Nucleus accumbens (tissue), 56 donors: ENCODE measurements at regions not wholly inside any gene's neighbourhood (a gene's known extent, or its start where the extent isn't known, plus 50 kb on each side); places are given as distances from the start of the nearest gene placed in this dataset.

ENCODE experiments used
- DNase-seq, 56 donors: peaks; one replicate each; lab custom pipeline; 2025; lab: John Stamatoyannopoulos, UW

- DNase-seq = no peak
Measured at GRCh38 chr17:79457889-79458288, 153.0 kb downstream of the RBFOX3 start.

DNA sequence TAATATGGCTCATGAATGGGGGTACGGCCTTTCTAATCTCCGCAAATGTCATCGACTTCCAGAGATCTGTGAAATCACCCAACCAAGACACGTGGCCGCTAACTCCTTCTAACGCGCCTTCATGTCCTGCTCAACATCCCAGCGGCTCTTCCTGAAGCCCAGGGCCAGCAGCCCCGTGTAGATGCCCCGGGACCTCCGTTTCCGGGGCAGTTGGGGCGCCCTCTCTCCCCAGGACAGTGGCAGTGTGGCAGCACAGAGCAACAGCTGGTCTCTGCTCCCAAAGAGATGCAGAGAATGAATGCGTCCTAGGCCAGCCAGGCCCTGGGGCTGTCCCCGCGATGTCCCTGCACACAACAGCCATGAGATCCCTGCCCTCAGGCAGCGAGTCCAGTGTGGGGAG, 153.5 kb downstream of the RBFOX3 start:
- no peak for DNase-seq

DNA sequence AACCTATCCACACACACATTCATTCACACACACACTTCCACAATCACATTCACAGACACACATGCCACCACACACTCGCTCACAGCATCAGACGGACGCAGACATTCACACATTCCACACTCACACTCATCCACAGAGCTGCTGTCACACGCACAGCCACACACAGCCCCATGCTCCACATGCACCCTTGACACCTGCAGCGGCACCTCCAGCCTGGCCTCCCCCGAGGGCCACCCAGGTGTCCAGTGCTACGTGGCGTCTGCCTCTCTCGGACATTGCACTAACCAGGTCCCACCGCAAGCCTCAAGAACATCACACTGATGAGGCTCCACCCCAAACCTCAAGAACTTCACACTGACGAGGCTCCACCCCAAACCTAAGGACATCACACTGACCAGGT, 155.2 kb downstream of the RBFOX3 start:
- DNase-seq = no peak

DNA sequence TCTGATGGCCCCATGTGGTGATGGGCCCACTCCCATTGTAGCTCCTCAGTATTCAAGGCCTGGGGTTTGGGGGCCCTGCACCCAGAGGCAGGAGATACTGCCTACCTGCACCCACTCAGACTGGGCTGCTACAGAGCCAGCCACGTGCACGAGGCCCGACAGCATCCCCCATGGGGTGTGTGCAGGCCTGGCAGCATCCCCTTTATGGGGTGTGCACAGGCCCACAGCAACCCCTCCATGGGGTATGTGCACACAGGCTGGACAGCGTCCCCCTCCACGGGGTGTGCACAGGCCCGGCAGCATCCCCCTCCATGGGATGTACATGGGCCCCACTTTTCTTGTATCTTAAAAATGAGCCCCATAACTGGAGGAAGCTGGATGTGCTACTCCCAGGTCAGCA, 156.0 kb downstream of the RBFOX3 start:
- no peak for DNase-seq

- DNase-seq = peak in 5 of 56 donors; percentile 12 to 40 (median 22)
Measured at GRCh38 chr17:79453481-79453880, 157.4 kb downstream of the RBFOX3 start.

GRCh38 chr17:79452706-79453105, 158.1 kb downstream of the RBFOX3 start:
- DNase-seq = no peak

GRCh38 chr17:79451167-79451566, 159.7 kb downstream of the RBFOX3 start:
- DNase-seq = peak in 21 of 56 donors; percentile 11 to 76 (median 37)

GRCh38 chr17:79446399-79447009, 164.3 kb downstream of the RBFOX3 start:
- DNase-seq = peak in 2 of 56 donors; percentile 21 to 48

DNA sequence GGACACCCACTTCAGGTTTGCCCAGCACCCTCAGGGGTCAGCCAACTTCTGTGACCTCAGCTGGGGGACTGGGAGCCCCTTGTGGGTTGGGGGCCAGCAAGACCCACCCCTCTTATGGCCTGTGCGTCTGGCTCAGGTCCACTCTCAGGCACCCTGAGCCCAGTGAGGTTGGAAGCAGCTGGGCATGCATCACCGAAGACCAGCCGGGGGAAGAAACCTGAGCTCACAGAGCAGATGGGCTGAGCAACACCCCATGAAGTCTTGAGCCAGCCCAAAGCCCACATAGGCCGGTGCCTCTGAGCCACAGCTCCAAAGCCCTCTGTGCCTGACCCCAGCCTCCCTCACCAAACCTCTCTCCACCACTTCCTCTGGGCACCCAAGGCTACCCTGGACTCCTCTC, 166.7 kb downstream of the RBFOX3 start:
- no peak for DNase-seq

GRCh38 chr17:79443026-79443425, 167.8 kb downstream of the RBFOX3 start:
- DNase-seq = no peak

DNA sequence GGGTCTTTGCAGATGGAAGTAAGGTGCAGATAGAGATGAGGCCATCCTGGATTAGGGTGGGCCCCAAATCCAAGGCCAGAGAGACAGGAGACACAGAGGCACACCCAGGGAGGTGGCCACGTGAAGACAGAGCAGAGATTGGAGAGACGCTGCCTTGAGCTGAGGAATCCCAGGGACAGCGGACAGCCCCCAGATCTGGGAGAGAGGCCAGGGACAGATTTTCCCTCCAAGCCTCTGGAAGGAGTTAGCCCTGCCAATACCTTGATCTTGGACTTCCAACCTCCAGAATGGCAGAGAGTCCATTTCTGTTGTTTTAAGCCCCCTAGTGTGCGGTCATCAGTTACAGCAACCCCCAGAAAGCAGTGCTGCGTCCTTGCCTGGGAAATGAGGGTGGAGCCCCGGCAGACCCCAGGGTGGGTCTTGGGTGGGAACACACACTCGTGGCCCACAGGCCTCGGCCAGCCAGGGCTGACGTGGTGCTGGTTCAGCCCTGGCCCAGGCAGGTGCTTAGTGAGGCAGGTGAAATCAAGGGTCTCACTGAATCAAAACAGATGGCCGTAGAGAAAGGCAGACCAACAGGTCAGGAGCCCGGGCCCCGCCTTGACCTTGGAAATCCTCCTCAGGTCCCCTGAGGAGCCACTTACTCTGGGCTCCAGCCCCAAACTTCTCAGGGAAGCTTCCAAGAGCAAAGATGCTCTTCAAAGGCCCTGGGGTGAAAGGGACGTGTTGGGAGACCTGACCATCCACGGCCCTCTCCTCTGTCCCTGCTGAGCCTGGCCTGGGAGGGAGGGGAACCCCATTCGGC, 169.3 kb downstream of the RBFOX3 start:
- no peak for DNase-seq

DNA sequence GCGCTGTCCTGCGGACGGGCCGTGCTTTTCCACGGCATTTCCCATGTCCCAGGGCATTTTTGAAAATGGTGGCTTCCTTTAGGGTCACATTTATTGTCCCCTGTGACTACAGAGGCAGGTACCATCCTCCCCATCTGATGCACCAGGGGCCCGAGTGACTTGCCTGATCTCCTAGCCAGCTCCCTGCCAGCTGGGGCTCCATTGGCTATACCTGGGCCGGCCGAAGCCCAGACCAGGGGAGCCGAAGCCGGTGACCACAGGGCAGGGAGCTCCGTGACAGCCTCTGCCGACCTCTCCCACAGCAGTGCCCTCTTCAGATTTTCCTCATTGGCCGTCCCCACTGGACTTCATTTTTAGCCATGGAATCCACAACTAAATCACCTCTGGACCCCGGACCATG, 170.6 kb downstream of the RBFOX3 start:
- DNase-seq = no peak

GRCh38 chr17:79439493-79439892, 171.4 kb downstream of the RBFOX3 start:
- DNase-seq = no peak

DNA sequence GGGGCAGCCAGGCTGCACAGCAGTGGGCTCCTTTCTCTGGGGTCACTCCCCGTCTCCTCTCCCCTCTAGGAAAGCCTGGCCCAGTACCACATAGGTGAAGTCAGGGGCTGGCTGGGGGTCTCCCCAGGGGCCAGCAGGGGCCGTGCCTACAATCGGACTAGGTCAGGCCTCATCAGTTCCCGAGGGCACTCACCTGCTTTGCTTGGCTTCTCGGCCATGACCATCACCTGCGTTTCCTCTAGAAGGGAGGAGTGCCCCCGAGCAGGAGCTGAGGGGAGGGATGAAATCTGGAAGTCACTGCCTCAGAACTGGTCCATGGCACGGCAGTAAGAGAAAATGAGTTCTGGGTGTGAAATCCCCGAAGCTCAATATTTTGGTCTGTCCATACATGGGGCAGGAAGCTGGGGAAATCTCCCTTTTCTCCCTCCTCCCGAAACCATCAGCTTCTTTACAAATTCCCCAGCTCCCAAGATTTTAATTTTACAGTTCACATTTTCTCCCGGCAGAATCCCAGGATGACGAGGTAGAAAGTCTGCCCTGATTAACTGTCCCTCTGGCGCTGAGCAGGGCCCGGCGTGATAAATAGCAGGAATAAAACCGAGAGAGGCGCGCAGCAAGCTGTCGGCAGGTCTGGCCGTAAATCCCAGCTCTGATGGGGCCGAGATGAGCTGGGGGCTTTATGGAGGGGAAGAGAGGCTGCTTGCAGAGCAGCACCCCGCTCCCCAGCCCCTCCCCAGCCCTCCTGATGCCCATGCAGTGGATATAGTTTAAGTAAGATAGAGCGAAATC, 172.1 kb downstream of the RBFOX3 start:
- DNase-seq = no peak

DNA sequence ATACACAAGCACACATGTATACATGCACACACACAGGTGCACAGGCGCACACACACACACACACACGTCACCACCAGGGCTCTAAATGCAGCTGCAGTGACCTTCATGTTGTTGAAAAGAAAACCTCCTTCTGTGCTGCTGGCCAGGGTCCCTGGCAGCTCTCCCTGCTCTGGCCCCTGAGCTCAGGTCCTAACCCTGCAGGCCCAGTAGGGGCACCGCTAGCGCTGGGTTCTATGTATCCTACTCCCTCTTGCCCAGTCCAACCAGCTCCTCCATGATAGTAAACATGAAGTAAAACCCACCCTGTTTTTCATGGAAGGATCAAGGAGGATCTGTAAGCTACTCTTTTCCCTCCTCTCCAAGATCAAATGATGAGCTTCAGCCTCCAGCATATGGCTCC, 172.8 kb downstream of the RBFOX3 start:
- no peak for DNase-seq

- no peak for DNase-seq
Measured at GRCh38 chr17:79437081-79437480, 173.8 kb downstream of the RBFOX3 start.

DNA sequence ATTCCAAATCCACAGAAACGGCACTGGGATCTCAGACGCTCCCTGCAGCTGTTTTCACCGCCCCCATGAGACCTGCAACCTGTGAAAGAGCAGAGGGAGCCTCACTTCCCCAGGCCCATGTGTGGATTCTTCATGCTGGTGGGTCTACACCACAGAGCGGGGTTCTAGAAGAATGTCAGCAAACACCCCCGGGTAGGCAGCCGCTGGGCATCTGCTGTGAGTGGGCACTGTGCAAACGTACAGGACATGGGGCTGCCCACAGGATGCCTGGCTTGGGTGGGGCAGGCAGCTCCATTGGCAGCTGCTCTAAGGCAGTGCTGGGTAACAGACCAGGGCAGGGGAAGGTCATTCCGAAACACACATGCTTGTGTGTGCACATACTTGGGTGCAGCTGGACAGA, 174.9 kb downstream of the RBFOX3 start:
- no peak for DNase-seq

DNA sequence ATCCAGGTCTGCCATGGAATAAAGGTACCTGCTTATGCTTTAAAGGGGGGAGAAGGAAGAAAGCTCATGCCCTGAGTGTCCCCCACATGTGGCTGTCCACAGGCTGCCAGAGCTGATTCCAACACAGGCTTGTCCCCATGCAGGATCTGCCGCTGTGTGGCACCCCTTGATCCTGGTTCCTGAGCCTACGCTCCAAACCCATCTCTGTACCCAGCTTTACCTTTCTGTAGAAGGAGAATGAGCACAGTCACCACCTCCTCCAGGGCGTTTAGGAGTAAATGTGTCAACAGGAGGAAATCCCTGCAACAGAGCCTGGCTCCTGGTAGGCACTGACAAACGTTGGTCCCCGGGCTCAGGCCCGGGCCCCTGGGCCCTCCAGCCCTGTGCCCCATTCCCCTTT, 175.6 kb downstream of the RBFOX3 start:
- peak in 2 of 56 donors; percentile 5 to 14 for DNase-seq

- no peak for DNase-seq
Measured at GRCh38 chr17:79434215-79434614, 176.6 kb downstream of the RBFOX3 start.

GRCh38 chr17:79433379-79433778, 177.5 kb downstream of the RBFOX3 start:
- DNase-seq = no peak

GRCh38 chr17:79431175-79431574, 179.7 kb downstream of the RBFOX3 start:
- no peak for DNase-seq
